ENCODE measurements at regions not wholly inside any gene's neighbourhood (a gene's known extent, or its start where the extent isn't known, plus 50 kb on each side); places are given as distances from the start of the nearest gene placed in this dataset.

DNA sequence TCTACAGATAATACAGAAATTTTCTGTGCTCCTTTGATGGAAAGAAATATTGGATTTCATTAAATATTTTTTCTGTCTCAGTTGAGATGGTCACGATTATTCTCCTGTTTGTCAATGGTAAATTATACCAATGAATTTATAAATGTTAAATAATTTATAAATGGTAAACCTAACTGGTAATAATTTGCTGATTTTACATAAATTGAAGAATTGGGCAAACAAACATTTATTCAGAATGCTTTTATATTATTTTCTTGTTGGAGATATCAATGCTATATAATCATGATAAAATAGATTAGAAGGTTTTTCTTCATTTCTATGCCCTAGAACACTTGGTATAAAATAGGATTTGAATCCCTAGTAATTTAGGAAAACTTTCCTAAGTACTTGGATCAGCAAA lies 597.6 kb upstream of the IGFBP3 start:
- no peaks in the 10 kb centered on the region for H3K23me2 ChIP-seq (ENCODE audit: low read depth, low read length)
- H2AK5ac ChIP-seq (ENCODE audit: low read depth, low read length): no peak overlapping the region
- H3K4me1 ChIP-seq (replicated peaks in 1 of 4; ENCODE audit: control insufficient read depth in 3 of 4, insufficient read depth in 4 of 4, low read length in 3 of 4): no peaks in the 10 kb centered on the region
- H3K36me3 ChIP-seq (ENCODE audit: control insufficient read depth in 2 of 4, insufficient read depth in 4 of 4, low read length in 3 of 4): no peaks in the 10 kb centered on the region
- H3K79me2 ChIP-seq (ENCODE audit: control insufficient read depth in 1 of 2, insufficient read depth in 2 of 2, low read length in 2 of 2): no peaks in the 10 kb centered on the region
- no peak overlapping the region for H3K4me2 ChIP-seq (ENCODE audit: insufficient read depth in 1 of 2, low read depth in 2 of 2, low read length in 2 of 2)
- H2BK120ac ChIP-seq (replicated peaks; ENCODE audit: low read depth, low read length): no peak overlapping the region
- TF ChIP-seq KDM1A (IDR thresholded peaks at IDR 0.05; ENCODE audit: borderline replicate concordance, low read length): no peak
- TF ChIP-seq BACH1 (IDR thresholded peaks at IDR 0.05; ENCODE audit: low read length): no peak
- TF ChIP-seq SP1 (IDR thresholded peaks at IDR 0.05; ENCODE audit: low read depth, low read length): no peak
- no peak for TF ChIP-seq EZH2 (IDR thresholded peaks at IDR 0.05; ENCODE audit: low read depth, low read length, severe bottlenecking)
- no peak for TF ChIP-seq CTBP2 (IDR thresholded peaks at IDR 0.05; ENCODE audit: borderline replicate concordance, insufficient read depth, insufficient read length, low read length)
- TF ChIP-seq, protein P1, sequence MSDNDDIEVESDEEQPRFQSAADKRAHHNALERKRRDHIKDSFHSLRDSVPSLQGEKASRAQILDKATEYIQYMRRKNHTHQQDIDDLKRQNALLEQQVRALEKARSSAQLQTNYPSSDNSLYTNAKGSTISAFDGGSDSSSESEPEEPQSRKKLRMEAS (IDR thresholded peaks at IDR 0.05): no peak
- TF ChIP-seq JUND (IDR thresholded peaks at IDR 0.05; ENCODE audit: low read length): no peak
- TF ChIP-seq CBX8 (IDR thresholded peaks at IDR 0.05; ENCODE audit: borderline replicate concordance, low read depth, low read length): no peak
- no peak for TF ChIP-seq POLR2A (IDR thresholded peaks at IDR 0.05; ENCODE audit: control extremely low read depth in 1 of 2, low read depth in 2 of 2, low read length in 2 of 2)
- no peak overlapping the region for H3K9ac ChIP-seq (replicated peaks in 1 of 4; ENCODE audit: extremely low read depth in 1 of 4, low read depth in 3 of 4, low read length in 3 of 4)
- CTCF ChIA-PET (ENCODE audit: partially characterized antibody): no interaction called here
- no peaks in the 10 kb centered on the region for H3K9me3 ChIP-seq (ENCODE audit: insufficient read depth in 2 of 2, low read depth in 1 of 2, low read length in 1 of 2)
- no peak overlapping the region for H3K4ac ChIP-seq (replicated peaks; ENCODE audit: insufficient read length, low read depth, low read length)
- H2BK12ac ChIP-seq (ENCODE audit: low read depth, low read length): no peak overlapping the region
- H3K27me3 ChIP-seq (replicated peaks in 1 of 4; ENCODE audit: control insufficient read depth in 3 of 4, extremely low read depth in 1 of 4, insufficient read depth in 3 of 4, low read length in 3 of 4): no peaks in the 10 kb centered on the region
- H2AFZ ChIP-seq (ENCODE audit: low read length): no peak overlapping the region
- H3K56ac ChIP-seq (replicated peaks; ENCODE audit: insufficient read length, low read depth, low read length): no peak overlapping the region
- no peak overlapping the region for H4K91ac ChIP-seq (replicated peaks; ENCODE audit: insufficient read length, low read length)
- no peak overlapping the region for H2BK20ac ChIP-seq (ENCODE audit: low read length)
- no peaks in the 10 kb centered on the region for H3K79me1 ChIP-seq (ENCODE audit: low read depth, low read length)
- no peak overlapping the region for H4K8ac ChIP-seq (ENCODE audit: extremely low read depth, insufficient read depth, low read length)
- no peak overlapping the region for H3K27ac ChIP-seq (ENCODE audit: low read depth, low read length)
- no peak for FAIRE-seq
- H3K18ac ChIP-seq (ENCODE audit: extremely low read depth, low read length): no peak overlapping the region
- H3K14ac ChIP-seq (ENCODE audit: insufficient read length): no peak overlapping the region
- POLR2A ChIA-PET (ENCODE audit: partially characterized antibody): no interaction called here
- no peak overlapping the region for H2BK5ac ChIP-seq (ENCODE audit: low read depth, low read length)
- no peak overlapping the region for H3K23ac ChIP-seq (ENCODE audit: insufficient read length)
- H3K4me3 ChIP-seq (ENCODE audit: extremely low read depth in 1 of 4, insufficient read depth in 2 of 4, low read depth in 3 of 4, low read length in 4 of 4): no peak overlapping the region
- 88% methylated on average over 1 of the region's 1 CpG; no CpG with 5 or more reads in 1 of the 2 experiments for WGBS, 2 experiments (ENCODE audit: extremely low coverage in 1 of 2, insufficient coverage in 1 of 2, insufficient read length in 1 of 2, insufficient replicate concordance in 2 of 2, low coverage in 1 of 2, low lambda C conversion rate in 2 of 2, missing lambda C conversion rate in 1 of 2)
- no peak overlapping the region for H2BK15ac ChIP-seq (ENCODE audit: low read length)
- no peaks in the 10 kb centered on the region for H4K20me1 ChIP-seq (replicated peaks in 1 of 2; ENCODE audit: control insufficient read depth in 1 of 2, insufficient read depth in 2 of 2, low read length in 2 of 2)
- H4K5ac ChIP-seq (ENCODE audit: insufficient read length, low read depth, low read length): no peak overlapping the region
- DNase-seq (ENCODE audit: low read depth in 1 of 2, low spot score in 2 of 2): no peak

Measured in H1 (cell line).